NCI-H2081 (cell line): ENCODE measurements at regions not wholly inside any gene's neighbourhood (a gene's known extent, or its start where the extent isn't known, plus 50 kb on each side); places are given as distances from the start of the nearest gene placed in this dataset.
"Not testable (repeated sequence)": the region's sequence is repeated elsewhere in the genome, so short reads cannot be mapped to it uniquely, and the experiment has no call there.

Experiments used
- DNase-seq, 2 experiments: peaks; one replicate each; lab custom pipeline; 2025; lab: John Stamatoyannopoulos, UW

DNA sequence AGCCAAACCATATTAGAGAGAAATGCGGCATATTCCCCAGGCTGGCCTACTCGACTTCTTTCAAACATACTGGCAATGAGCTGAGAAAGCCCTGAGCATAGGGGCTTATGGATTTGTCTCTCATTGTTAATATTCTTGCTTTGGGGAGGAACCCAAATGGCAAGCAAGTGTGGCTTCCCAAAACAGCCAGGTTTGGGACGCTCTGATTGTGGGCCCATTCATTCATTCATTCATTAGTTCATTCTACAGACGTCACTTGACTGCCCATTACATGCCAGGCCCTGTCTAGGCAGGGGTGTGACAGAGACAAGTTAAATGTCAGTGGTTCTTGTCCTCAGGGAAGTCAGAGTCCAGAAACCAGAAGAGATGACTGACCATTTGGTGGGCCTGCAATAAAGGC is 77.4 kb upstream of the THBS1 start:
- DNase-seq = no peak

DNA sequence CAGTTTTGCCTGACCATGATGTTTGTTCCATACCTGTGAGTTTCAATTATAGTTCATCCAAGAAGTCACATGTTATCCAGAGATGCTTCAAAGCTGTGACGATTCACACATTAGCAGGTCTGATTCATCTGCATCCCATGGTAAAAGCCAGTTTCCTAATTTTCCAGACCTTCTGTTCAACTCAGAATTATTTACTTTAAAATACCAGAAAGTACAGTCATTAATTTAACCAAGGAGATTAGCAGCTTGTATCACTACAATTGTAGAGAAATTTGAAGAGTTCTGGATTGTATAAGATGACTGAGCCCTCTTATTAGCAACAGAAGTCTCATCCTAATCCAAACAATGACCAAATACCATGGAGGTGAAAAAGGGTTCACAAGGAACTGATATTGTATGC is 76.1 kb upstream of the THBS1 start:
- no peak for DNase-seq

DNA sequence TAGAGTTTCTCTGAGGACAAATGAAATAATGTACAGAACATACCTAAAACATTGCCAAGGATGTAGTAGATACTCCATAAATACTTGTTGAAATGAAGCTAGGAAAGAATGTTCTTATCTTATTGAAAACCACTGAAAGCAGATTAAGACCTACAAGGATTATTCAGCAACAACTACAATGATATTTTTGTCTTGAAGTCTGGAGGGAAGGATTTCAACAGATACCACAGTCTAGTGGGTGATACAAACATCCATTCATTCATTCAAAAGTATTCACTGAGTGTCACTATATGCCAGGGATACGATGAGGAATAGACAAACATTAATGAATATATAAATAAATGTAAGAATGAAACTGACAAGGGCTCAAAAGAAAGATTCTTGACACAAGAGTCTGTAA is 74.7 kb upstream of the THBS1 start:
- no peak for DNase-seq

DNA sequence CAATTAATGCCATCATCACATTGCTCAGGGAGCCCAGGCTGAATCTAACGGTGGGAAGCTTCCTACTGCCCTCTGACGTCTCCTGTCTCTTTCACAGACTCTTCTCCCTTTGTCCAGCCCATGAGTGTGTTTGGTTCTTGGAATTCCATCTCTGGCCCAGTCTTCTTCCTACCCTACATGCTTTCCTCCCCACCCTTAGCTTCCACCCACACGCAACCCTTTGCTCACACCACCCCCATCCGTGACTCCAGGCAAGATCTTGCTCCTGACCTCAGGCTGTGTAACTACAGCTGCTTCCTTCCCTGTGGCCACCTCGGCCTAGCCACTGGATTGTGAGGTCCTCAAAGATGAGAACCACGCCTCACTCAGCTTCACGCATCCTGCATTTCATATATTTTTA is 72.3 kb upstream of the THBS1 start:
- no peak for DNase-seq

DNA sequence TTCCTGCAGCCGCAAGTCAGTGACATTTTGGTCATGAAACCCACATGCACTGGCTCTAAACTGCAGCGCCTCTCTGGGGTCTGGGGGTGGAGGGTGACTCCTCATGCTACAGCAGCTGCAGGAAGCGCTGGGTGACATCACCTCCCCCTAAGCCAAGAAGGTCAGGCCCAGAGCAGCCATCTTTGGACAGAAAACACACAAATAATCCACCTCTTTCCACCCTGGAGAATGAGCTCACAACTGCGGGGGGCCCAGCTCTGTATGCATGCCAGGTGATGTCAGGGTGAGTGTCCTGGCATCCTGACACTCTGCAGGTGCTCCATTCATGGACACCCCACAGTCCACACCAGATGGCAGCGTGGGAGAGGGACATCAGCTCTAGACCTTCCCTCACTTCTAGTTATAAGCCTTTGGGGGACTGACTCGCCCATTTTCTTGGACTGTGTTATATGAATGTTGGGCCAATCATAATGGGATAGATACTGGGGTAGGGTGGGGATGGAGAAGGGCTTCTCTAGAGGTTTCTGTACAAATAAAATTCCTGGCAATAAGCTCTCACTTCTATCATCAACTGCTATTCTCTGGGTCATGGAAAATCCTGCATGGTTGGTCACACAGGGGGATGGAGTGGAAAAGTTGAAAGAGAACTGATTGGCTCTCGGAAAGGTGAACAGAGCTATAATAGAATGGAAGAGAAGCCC is 70.7 kb upstream of the THBS1 start:
- DNase-seq = no peak

DNA sequence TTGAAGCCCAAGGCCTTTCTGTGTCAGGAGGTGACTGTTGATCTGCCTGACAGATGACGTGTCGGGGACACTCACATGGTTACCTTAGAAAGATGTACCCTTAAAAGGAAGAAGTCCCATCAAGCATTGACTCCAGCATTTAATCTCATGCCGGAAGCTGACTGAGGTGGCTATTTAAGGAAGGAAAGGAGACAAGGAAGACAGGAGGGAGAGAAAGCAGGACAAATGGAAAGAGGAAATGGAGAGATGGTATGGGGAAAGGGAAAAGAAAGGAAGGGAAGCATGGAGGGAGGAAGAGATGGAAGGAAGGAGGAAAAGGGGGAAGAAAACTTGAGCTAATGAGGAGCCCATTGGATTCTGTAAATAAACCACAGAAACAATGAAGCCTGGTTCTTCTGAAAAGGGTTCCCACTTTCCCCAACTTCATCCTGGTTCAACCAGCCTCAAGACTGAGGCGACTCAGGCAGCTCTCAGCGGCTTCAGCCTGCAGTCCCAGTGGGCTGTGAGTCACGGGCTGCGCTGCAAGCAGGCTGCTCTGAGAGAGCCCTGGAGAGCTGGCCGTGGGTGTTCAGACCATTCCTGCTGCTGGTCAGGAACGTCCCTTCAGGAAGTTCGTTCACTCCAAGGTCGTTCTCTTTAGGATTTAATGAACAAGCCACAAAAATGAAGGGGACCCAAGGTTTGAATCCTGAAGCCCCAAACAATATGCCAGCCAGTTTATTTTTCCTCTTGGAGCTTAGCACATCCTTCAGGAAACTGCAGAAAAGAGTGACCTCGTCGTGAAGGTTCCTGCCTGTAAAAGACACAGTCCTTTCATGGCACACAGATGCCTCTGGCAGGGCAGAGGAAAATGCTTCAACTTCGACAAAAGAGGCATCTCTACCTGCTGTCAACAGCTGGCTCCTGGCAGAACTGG is 69.6 kb upstream of the THBS1 start:
- DNase-seq = no peak

DNA sequence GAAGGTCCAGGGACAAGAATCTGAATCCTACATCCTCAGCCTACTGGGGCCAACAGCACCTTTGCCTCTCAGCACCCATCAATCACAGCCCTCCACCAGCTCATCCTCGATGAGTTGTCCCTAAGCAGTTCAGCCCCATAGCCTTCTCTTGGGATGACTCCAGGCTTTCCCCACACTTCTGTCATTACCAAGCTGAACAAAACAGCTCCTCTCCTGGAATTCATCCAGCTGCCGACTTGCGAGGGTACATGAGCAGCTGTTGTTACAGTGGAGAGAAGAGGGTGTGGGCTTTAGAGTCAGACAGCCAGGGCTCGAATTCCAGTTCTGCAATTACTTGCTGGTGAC is 69.0 kb upstream of the THBS1 start:
- no peak for DNase-seq

DNA sequence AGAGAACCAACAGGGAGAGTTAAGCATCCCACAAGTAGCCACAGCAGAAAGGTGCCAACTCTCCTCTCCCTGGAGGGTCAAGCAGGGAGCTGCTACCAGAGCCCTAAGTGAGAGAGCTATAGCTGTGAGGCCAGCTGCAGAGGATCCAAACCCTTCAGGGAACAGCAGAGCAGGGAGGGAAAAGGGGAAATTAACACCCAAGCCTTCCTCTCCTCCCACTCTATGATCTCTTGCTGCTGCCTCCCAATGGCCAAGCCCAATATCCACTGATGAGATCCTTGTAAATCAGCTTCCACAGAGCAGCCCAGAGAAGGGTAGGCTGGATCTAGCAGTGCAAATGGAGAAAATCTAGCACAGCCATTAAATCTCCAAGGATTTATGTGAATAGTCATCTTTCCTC is 68.2 kb upstream of the THBS1 start:
- DNase-seq = no peak

DNA sequence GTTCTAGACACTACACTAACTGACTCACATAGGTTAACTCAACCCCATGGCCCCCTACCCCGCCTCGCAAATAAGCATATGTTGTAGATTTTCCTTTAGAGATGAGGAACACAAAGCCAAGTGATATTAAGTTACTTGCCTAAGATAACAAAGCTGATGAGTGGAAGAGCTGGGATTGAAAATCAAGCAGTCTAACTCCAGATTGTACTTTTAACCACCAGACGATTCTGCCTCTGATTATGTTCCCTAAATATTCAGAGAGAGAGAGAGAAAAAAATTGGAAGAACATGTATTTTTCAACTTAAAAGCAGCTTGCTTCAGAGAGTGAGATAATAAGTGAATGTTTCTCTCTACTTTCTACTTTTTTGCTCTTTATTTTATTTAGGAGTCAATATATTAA is 66.9 kb upstream of the THBS1 start:
- DNase-seq = no peak

DNA sequence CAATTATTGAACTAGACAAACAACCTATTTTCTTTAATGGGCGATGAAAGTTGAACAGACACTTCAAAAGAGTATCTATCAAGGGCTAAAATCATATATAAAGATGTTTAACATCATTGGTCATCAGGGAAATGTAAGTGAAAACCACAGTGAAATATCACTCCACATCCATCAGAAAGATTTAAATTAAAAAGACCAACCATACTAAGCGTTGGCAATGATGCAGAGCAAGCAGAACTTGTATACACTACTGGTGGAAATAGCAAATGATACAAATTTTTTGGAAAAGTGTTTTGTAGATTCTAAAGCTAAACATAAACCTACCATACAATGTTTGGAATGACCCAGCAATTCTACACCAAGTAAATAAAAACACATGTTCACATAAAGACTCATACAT is 65.9 kb upstream of the THBS1 start:
- no peak for DNase-seq

DNA sequence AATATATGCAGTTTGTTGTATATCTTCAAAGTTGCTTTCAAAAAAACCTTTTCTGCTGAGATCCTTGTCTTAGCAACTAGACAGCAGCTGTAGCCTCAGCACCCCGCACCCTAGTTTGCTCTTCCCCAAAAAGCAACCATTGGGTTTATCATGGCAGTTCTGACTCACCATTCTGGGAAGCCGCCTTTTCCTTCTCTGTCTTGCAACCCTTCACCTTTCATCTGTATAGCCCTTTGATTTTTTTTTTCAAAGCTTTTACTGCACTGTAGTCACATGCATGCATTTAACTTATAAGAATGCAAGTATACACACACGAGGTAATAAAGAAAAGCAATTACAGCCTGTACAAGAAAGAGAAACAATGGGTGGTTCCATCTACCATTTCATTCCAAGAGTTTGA is 65.1 kb upstream of the THBS1 start:
- no peak for DNase-seq

DNA sequence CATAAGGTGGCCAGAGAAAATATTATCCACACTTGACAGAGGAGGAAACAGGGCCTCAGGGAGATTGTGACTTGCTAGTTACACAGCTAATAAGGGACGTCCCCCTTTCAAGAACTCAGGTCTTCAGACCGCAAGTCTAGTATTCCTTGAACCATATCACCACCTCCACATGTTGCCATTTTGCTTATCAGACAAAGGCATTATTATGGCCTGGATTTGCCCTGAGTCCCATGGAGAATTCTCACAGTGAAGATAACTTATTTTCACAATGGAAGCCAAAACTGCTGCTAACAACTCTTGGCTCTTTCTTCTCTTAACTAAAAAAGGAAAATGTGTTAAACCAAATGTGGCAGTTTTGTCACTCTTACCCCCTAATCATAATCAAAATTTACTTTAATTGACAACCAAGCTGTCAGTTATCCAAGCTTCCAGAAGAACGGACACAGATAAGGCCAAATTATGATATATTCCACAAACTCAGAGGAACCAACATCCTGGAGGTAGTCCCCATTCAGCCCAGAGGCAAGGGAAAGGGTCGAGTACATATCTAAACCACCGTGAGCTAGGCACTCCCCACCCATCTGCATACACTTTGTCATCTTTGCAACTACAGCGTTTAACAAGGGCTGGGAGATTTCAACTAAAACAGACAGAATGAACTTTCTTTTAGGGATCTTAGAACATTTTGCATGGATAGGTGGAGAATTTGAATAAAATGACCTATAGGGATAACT is 63.6 kb upstream of the THBS1 start:
- no peak for DNase-seq

DNA sequence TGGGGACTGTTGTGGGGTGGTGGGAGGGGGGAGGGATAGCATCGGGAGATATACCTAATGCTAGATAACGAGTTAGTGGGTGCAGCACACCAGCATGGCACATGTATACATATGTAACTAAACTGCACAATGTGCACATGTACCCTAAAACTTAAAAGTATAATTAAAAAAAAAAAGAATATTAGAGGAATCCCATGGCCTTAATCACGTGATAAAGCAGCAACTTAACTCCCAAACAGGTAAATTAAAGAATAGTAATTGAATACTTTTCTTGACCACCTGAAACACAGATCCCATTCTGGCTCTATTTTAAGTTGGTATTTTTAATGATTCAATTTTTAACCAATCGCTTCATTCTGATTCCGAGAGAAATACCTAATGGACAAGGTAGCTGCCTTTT is 56.9 kb upstream of the THBS1 start:
- DNase-seq = not testable (repeated sequence)

DNA sequence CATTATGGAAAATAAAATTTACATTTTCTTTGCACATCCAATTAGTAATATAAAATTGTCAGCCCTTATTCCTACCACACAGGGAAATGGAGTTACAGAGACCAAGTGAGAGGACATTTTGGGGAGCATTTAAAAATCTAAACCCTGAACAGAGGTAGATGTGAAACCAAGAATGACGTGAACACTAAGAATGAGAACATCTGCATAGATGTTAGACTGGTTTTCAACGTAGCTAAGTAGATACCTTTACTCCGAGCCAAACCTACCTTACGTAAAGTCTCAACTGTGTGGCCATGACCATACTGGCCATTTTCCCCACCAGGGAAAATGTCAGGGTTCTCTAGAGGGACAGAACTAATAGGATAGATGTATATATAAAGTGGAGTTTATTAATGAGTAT is 51.4 kb upstream of the THBS1 start:
- no peak for DNase-seq

DNA sequence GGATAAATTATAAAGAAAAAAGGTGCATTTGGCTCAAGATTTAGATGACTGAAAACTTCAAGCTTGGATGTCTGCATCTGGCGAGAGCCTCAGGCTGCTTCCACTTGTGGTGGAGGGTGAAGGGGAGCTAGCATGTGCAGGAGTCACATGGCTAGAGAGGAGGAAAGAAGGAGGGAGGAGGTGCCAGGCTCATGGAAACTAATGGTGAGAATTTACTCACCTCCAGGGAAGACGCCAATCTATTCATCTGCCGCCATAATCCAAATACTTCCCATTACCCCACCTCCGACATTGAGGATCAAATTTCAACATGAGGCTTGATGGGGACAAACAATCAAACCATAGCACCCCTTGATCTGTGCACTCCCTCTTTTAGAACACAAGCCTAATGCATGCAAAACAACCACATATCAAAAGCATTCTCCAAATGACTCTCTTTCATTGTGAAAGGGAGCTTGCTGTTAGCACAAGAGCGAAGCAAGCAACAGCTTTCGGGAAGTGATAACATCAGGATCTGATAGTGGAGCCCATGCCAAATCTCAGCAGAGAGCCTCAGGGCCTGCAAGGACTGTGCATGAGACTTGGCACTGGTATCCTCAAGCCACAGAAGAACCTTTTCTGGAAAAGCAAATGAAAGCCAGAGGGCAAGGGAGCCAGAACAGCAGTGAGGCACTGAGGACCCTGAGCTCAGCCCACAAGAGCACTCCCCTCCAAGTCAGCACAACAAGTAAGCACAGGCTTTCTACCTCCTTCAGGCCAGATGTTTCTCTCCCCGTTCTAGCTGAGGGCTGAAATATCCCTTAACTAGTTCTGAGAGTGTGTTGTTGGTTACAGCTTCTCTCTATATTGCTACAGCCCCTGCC is 50.2 kb upstream of the THBS1 start:
- no peak for DNase-seq
